ENCODE measurements at regions not wholly inside any gene's neighbourhood (a gene's known extent, or its start where the extent isn't known, plus 50 kb on each side); places are given as distances from the start of the nearest gene placed in this dataset.

- TF ChIP-seq CTCF (IDR thresholded peaks at IDR 0.05; ENCODE audit: low read length) = no peak
- no peak for TF ChIP-seq EZH2 (IDR thresholded peaks at IDR 0.05; ENCODE audit: borderline replicate concordance, low read length)
Observed at GRCh38 chr2:156810094-156810493, 373.9 kb downstream of the GPD2 start.

Data from OCI-LY1 (cell line).